ENCODE measurements at regions not wholly inside any gene's neighbourhood (a gene's known extent, or its start where the extent isn't known, plus 50 kb on each side); places are given as distances from the start of the nearest gene placed in this dataset.

- intact Hi-C loops (cut with DNase I), result no loop called here
- H3K27ac ChIP-seq, result peak overlapping the region; percentile 52 to 76 (median 71)
Observed at GRCh38 chr6:105992315-105992961, 93.7 kb upstream of the PRDM1 start.

GRCh38 chr6:105991561-105992314 lies 94.4 kb upstream of the PRDM1 start:
- Histone ChIP-seq H3K36me3 (no peaks in the 10 kb centered on the region), H3K4me1 (no peaks in the 10 kb centered on the region), H3K27ac (peak overlapping the region; percentile 52 to 76 (median 71)), H3K4me3 (replicated peaks in 1 of 3) (peak overlapping the region; percentile 50 to 91 (median 52)), H3K9me3 (no peaks in the 10 kb centered on the region), H3K27me3 (peaks cover 8% of the 10 kb centered on the region)
- WGBS, 2 donors, result 7 to 16% methylated on average over 20 to 23 of the region's 23 CpGs
- DNase-seq, result peak; percentile 47 to 53
- intact Hi-C loops (cut with DNase I), result no loop called here
- TF ChIP-seq CTCF (IDR thresholded peaks at IDR 0.05), result no peak
- no peak for TF ChIP-seq POLR2A (IDR thresholded peaks at IDR 0.05)

More at GRCh38 chr6:105992315-105992961, 93.7 kb upstream of the PRDM1 start:
- Histone ChIP-seq H3K4me1 (no peaks in the 10 kb centered on the region), H3K36me3 (no peaks in the 10 kb centered on the region), H3K4me3 (replicated peaks in 1 of 3) (peak overlapping the region; percentile 50 to 91 (median 52)), H3K9me3 (no peaks in the 10 kb centered on the region), H3K27me3 (peaks cover 8% of the 10 kb centered on the region)
- peak; percentile 86 for DNase-seq
- 5 to 8% methylated on average over 33 to 34 of the region's 34 CpGs for WGBS, 2 donors
- TF ChIP-seq CTCF (IDR thresholded peaks at IDR 0.05) (no peak), POLR2A (IDR thresholded peaks at IDR 0.05) (peak in 1 of 2 donors; percentile 57)

- intact Hi-C loops (cut with DNase I), result no loop called here
- H3K27me3 ChIP-seq, result peaks cover 8% of the 10 kb centered on the region
- no peaks in the 10 kb centered on the region for H3K9me3 ChIP-seq
- peaks cover 4 to 9% of the 10 kb centered on the region in 2 donors for H3K4me1 ChIP-seq
- no peak for DNase-seq
- H3K4me3 ChIP-seq (replicated peaks in 1 of 3), result no peak overlapping the region
- H3K27ac ChIP-seq, result no peak overlapping the region
- TF ChIP-seq CTCF (IDR thresholded peaks at IDR 0.05) (no peak), POLR2A (IDR thresholded peaks at IDR 0.05) (no peak)
- no peaks in the 10 kb centered on the region for H3K36me3 ChIP-seq
Observed at GRCh38 chr6:105990151-105990550, 96.0 kb upstream of the PRDM1 start.

DNA sequence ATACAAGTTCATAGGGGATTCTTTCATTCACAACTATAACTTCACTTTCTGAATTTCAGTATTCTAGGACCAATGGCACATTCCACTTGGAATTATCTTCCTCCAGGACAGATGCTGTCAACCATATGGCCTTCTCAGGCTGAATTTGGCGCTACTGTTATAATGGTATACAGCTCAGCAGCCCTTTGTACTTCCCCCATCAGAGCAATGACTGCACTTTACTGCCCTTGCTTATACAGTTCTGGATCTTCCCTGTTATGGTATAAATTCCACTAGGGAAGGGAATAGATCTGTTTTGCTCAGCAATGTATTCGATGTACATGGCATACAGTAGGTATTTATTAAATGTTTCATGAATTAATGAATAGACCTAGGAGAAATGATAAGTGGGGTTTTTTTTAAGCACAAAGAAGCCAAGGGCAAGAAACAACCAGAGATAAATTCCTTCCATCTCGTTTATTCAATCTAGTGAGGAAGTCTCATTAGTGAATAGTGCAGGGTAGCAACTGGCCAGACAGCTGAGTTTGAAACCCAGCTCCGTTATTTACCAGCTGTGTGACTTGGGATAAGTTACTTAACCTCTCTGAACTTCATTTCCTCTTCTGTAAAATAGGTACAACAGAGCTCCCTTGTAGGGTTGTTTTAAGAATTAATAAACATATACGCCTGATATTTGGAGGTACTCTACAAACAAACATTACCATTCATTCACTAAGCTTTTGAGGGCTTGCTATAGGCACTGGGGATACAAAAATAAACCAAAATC lies 97.1 kb upstream of the PRDM1 start:
- WGBS, 2 donors, result 84 to 85% methylated on average over 5 of the region's 5 CpGs
- no peak for DNase-seq
- no peak overlapping the region for H3K27ac ChIP-seq
- no peaks in the 10 kb centered on the region for H3K36me3 ChIP-seq
- intact Hi-C loops (cut with DNase I), result loop anchor here (10.0 kb wide), 3 partner anchors 86 to 254 kb away; no protein-coding TSS in a partner anchor
- peaks cover under 1% of the 10 kb centered on the region for H3K27me3 ChIP-seq
- H3K4me1 ChIP-seq, result peaks cover 4 to 9% of the 10 kb centered on the region in 2 donors
- H3K4me3 ChIP-seq (replicated peaks in 1 of 3), result no peak overlapping the region
- TF ChIP-seq POLR2A (IDR thresholded peaks at IDR 0.05) (no peak), CTCF (IDR thresholded peaks at IDR 0.05) (no peak)
- no peaks in the 10 kb centered on the region for H3K9me3 ChIP-seq

All from thyroid gland (tissue), 4 donors.